ENCODE measurements at regions not wholly inside any gene's neighbourhood (a gene's known extent, or its start where the extent isn't known, plus 50 kb on each side); places are given as distances from the start of the nearest gene placed in this dataset.
"Not testable (repeated sequence)": the region's sequence is repeated elsewhere in the genome, so short reads cannot be mapped to it uniquely, and the experiment has no call there.

DNA sequence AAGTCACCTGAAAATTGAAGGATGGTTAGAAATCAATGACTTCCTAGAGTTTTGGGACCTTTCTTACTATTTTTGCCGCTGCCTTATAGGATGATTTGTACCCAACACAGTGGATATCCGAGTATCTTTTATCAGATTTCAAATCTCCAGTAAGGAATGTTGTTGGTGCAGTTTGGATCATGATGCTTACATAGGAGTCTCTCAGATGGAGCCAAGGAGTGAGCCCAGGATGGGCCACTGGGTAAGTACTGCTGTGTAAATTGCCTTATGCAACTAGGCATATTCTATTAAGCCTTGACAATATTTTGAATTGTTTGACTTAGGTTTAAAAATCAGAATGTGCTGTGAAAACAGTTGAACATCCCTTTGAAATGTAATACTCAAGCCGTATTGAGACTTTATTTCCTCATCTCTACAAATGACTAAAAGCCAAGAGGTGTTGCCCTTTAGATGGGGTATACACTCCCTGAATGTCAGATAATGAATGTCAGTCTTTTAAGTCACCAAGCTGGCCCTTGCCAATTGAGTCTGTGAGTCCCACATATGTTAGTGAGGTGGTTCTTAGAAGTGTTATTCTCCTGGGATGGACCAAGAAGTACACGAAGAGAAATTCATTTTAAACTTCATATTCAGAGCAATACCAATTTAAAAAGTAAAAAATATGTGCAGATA, 271.8 kb upstream of the CTNND2 start:
- DNase-seq = no peak
- no peak for TF ChIP-seq GATA1 (IDR thresholded peaks at IDR 0.05; ENCODE audit: low read depth, low read length)
- TF ChIP-seq POLR2A (IDR thresholded peaks at IDR 0.05; ENCODE audit: low read length) = no peak

DNA sequence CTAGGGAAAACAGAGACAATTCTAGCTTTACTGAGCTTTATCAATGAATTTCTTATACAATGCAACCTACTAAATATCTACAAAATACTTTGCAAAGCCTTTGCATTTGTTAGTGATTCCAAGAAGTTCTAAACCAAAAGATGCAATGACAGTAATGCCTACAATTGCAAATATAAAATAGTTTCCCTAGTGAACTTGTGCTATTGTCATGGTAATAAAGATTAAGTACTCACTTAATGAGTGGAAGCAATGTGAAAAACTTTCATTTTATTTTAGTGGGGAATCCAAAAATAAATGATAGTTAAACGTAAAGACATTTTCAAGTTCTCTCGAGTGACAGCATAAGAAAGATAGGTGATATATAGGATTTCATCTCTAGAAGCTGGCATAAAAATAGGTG, 270.5 kb upstream of the CTNND2 start:
- no peak for DNase-seq
- no peak for TF ChIP-seq POLR2A (IDR thresholded peaks at IDR 0.05; ENCODE audit: low read length)

DNA sequence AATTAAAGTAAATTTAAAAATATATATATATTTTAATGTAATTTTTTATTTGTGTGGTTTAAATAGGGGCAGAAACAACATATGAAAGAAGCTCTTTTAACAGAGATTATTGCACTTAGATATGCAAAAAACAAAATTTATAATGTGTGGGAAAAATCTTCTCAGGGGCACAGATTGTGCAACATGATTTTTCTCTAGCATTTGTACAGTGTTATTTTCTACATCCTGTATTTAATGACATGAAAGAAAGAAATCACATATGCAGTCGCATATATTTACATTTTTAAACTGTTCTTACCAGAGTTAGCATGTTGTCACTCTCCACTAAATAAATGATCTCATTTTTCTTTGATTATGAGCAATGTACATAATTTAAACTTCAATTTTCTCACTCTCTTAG, 265.3 kb upstream of the CTNND2 start:
- TF ChIP-seq GATA1 (IDR thresholded peaks at IDR 0.05; ENCODE audit: low read depth, low read length) = no peak
- DNase-seq = no peak

DNA sequence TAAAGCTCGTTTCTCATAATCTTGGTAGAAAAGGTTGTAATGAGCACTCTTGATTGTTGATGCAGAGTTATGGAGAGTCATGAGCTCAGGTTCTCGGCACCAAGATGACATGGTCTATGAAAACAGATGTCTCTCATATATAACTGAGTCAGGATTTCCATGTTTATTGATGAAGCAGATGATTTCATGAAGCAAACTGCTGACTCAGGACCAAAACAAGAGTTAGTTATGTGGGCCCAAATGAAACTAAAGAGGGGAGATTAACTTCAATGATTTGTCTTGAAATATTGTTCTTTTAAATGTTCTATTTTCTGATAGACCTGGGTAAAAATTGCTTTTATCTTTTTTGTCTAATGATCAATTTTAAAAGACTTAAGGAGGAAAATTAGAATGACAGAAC, 258.6 kb upstream of the CTNND2 start:
- TF ChIP-seq GATA1 (IDR thresholded peaks at IDR 0.05; ENCODE audit: low read depth, low read length) (no peak), POLR2A (IDR thresholded peaks at IDR 0.05; ENCODE audit: low read length) (no peak)
- DNase-seq = no peak

DNA sequence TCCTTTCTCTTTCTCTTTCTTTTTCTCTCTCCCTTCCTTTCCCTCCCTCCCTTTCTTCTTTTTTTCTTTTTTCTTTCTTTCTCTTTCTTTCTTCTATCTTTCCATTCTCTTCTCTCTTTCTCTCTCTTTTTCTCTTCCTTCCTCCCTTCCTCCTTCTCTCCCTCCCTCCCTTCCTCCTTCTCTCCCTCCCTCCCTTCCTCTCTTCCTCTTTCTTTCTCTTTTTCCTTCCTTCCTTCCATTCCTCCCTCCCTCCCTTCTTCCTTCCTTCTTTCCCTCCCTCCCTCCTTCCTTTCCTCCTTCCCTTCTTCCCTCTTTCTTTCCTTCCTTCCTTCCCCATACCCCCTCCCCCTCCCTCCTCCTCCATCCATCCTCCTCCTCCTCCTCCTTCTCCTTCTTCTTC, 243.3 kb upstream of the CTNND2 start:
- no peak for DNase-seq
- no peak for TF ChIP-seq GATA1 (IDR thresholded peaks at IDR 0.05; ENCODE audit: low read depth, low read length)
- no peak for TF ChIP-seq POLR2A (IDR thresholded peaks at IDR 0.05; ENCODE audit: low read length)

DNA sequence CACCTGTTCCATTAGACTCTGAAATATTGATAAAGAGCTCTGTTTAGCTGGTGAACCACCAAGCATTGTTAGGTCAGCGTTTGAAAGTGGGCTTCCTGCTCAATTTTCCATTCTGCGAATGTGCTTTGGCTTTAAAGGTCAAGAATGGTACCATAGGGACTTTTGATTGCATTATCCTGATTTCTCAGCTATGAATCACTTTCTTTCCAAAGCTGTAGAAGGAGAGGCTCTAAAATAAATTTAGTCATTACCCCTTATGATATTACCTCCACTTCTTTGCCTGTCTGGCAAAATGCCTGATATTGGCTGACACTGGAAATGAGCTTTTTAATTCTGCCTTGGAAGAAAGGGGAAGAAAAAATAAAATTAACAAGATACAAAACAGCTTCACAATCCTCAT, 237.2 kb upstream of the CTNND2 start:
- TF ChIP-seq POLR2A (IDR thresholded peaks at IDR 0.05; ENCODE audit: low read length) (no peak), GATA1 (IDR thresholded peaks at IDR 0.05; ENCODE audit: low read depth, low read length) (no peak)
- no peak for DNase-seq

DNA sequence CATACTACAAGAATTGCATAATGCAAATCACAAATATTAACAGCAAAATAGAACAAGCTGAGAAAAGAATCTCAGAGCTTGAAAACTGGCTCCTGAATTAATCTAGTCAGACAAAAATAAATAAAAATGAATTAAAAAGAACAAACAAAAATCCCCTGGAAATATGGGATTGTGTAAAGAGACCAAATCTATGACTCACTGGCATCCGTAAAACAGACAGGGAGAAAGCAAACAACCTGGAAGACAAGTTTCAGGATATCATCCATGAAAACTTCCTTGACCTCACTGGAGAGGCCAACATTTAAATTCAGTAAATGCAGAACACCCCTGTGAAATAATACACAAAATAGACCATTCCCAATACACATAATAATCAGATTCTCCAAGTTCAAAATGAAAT, 229.3 kb upstream of the CTNND2 start:
- TF ChIP-seq POLR2A (IDR thresholded peaks at IDR 0.05; ENCODE audit: low read length) (no peak), GATA1 (IDR thresholded peaks at IDR 0.05; ENCODE audit: low read depth, low read length) (no peak)
- DNase-seq = no peak

DNA sequence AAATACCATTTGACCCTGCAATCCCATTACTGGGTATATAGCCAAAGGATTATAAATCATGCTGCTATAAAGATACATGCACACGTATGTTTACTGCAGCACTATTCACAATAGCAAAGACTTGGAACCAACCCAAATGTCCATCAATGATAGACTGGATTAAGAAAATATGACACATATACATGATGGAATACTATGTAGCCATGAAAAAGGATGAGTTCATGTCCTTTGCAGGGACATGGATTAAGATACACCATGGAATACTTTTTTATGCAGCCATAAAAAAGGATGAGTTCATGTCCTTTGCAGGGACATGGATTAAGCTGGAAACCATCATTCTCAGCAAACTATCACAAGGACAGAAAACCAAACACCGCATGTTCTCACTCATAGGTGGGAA, 226.8 kb upstream of the CTNND2 start:
- DNase-seq = not testable (repeated sequence)

DNA sequence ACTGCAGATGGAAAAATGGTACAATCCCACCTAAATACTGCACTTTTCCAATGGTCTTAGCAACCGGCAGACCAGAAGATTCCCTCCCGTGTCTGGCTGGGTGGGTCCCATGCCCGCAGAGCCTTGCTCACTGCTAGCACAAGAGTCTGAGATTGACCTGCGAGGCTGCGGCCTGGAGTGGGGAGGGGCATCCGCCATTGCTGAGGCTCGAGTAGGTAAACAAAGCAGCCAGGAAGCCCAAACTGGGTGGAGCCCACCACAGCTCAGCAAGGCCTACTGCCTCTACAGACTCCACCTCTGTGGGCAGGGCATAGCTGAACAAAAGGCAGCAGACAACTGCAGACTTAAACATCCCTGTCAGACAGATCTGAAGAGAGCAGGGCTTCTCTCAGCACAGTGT, 221.6 kb upstream of the CTNND2 start:
- no peak for TF ChIP-seq POLR2A (IDR thresholded peaks at IDR 0.05; ENCODE audit: low read length)
- no peak for TF ChIP-seq GATA1 (IDR thresholded peaks at IDR 0.05; ENCODE audit: low read depth, low read length)
- DNase-seq = no peak

DNA sequence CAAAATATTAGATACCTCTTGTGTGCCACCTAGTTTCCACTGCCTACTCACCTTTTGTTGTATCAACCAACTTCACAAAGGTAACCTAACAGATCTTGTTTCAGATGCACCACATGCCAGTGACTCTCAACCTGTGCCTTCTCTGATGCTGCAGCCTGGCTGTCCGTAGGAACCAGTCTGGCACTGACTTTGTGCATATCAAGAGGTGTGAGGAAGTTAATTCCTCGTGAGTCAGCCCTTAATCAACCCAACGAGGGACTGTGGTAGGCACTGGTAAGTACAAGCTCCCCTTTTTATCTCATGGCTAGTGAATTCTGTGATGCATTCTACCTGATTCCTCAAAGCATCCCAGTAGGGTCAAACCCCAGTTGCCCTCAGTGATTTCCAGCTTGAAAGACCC, 215.4 kb upstream of the CTNND2 start:
- no peak for DNase-seq
- TF ChIP-seq POLR2A (IDR thresholded peaks at IDR 0.05; ENCODE audit: low read length) (no peak), GATA1 (IDR thresholded peaks at IDR 0.05; ENCODE audit: low read depth, low read length) (no peak)

DNA sequence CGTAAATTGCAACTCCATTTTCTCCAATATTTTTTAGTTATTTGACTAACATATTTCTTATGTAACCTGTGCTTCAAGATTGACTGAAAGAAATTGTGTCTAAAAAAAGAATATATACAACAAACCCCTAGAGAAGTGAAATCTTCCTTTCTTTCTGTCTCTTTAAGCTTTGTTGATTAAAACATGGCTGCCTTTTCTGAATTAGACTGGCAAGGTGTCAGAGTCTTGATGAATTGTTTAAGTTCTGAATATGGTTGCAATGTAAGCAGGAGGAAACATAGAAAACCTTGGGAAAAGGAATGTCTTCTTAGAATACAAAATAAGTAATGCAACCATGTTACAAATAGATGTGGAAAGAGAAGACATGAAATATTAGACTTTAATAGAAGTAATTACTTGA, 209.8 kb upstream of the CTNND2 start:
- TF ChIP-seq GATA1 (IDR thresholded peaks at IDR 0.05; ENCODE audit: low read depth, low read length) (no peak), POLR2A (IDR thresholded peaks at IDR 0.05; ENCODE audit: low read length) (no peak)
- no peak for DNase-seq

DNA sequence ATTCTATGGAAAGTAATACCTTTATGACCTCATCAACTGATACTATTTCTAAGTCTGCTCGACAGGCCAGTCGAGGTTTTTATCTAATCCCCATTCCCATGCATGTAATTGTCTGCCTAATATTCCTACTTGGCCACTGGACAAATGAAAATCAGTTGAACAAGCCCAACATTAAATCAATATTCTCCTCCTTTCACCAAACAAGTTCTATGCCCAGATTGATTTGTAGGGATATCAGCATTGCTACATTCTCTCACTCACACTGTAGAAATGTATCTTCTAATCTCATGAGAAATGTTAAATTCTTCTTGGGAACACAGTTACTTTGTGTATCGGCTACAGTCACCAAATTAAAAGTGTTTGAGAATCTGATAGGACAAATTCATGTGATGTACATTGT, 208.8 kb upstream of the CTNND2 start:
- no peak for DNase-seq
- no peak for TF ChIP-seq GATA1 (IDR thresholded peaks at IDR 0.05; ENCODE audit: low read depth, low read length)
- TF ChIP-seq POLR2A (IDR thresholded peaks at IDR 0.05; ENCODE audit: low read length) = no peak

DNA sequence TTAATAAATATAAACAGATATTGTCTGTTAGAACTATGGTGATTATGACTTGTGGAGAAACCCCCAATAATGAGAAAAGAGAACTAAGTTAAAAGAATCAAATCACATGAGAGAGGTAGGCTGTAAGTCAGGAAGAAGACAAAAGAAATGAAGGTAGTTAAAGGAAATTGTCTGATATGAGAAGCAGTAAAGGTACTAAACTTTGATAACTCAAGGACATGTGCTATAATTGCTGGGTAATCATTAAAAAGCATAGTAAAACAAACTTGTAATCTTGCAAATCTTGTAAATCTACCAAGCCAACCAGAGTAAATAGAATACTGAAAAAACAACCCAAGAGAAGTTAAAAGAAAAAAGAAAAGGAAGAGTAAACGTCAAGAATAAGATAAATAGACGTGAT, 207.0 kb upstream of the CTNND2 start:
- DNase-seq = no peak
- TF ChIP-seq POLR2A (IDR thresholded peaks at IDR 0.05; ENCODE audit: low read length) (no peak), GATA1 (IDR thresholded peaks at IDR 0.05; ENCODE audit: low read depth, low read length) (no peak)

DNA sequence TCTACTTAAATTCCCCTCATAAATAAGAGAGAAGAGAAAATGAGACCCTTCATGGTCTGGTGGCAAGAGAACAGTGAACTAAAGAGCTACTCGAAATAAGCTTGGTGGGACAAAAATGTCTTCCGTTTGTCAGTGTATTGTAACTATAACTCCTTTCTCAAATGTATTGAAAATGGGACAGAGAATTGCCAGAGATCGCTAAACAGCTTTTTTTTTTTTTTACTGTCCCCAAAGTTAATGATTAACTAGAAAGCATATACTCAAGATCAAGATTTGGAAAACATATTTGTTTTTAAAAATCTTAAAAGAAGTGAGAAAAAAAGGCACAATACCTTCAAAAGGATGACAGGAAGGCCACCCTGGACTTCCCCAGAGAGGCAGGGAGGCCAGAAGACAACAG, 206.4 kb upstream of the CTNND2 start:
- TF ChIP-seq GATA1 (IDR thresholded peaks at IDR 0.05; ENCODE audit: low read depth, low read length) (no peak), POLR2A (IDR thresholded peaks at IDR 0.05; ENCODE audit: low read length) (no peak)
- DNase-seq = no peak

DNA sequence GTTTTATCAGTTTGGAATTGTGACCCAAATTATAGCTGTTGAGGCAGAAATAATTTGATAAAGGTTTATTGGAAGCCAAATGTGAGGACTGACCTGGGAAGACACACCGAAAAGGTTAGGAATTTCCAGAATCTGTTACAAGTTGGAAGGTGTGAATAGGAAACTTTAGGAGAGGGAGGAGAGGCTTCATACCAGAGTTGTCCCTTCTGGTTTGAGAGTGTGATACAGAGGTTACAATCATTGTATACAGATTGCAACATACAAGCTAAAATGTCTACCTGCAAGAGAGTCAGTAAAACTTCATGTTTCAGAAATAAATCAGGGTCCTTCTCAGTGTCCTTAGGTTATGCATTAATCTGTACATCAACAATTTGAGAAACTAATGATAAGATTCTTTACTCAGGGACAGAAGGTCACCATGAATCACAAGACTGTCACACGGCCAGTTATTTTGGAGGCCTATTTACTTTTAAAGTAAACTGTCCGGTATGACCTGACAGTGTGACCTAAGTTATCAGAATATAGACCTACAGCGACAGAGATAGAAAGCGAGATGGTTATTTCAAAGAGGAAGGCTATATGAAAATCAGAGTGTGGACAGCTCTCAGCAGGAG, 204.9 kb upstream of the CTNND2 start:
- no peak for TF ChIP-seq GATA1 (IDR thresholded peaks at IDR 0.05; ENCODE audit: low read depth, low read length)
- no peak for TF ChIP-seq POLR2A (IDR thresholded peaks at IDR 0.05; ENCODE audit: low read length)
- DNase-seq = no peak

DNA sequence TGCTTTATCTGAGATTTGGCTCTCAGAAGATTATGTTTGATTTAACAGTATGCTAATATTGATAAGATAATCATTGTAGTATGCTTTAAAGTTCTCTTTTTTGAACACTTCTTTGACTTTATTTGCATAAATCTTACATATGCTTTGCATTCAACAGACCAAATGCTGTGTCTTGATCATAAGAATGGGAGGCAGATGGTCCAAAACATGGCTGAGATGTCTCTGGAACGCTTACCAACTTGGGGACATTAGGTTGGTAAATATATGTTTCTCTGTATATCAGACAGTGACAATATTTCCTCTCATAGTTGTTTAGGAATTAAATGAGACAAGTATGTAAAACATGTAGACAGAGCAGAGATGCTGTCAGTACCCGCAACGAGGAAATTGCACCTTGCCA, 197.9 kb upstream of the CTNND2 start:
- DNase-seq = no peak
- TF ChIP-seq GATA1 (IDR thresholded peaks at IDR 0.05; ENCODE audit: low read depth, low read length) (no peak), POLR2A (IDR thresholded peaks at IDR 0.05; ENCODE audit: low read length) (no peak)
